Fibroblast of lung (primary cell): ENCODE measurements at regions not wholly inside any gene's neighbourhood (a gene's known extent, or its start where the extent isn't known, plus 50 kb on each side); places are given as distances from the start of the nearest gene placed in this dataset.

ENCODE experiments used
- EZH2 ChIP-seq: IDR thresholded peaks from 2 replicates; pipeline ENCODE4 v1.5.1; 2012; ENCODE audit warnings: low read length, control low read depth, mild to moderate bottlenecking; ENCODE audit errors: missing control alignments
- TF ChIP-seq, protein P1 (sequence below), 2 donors: IDR thresholded peaks in 1 of 2; conservative IDR thresholded peaks in 1 of 2; 1 replicate in 1 of 2; 2 replicates in 1 of 2; pipeline ENCODE4 v1.5.1; 2011 to 2012; ENCODE audit warnings: low read length in 2 of 2, control low read depth in 1 of 2, inconsistent platforms in 1 of 2, low read depth in 1 of 2, mild to moderate bottlenecking in 1 of 2

- TF ChIP-seq, protein P1, sequence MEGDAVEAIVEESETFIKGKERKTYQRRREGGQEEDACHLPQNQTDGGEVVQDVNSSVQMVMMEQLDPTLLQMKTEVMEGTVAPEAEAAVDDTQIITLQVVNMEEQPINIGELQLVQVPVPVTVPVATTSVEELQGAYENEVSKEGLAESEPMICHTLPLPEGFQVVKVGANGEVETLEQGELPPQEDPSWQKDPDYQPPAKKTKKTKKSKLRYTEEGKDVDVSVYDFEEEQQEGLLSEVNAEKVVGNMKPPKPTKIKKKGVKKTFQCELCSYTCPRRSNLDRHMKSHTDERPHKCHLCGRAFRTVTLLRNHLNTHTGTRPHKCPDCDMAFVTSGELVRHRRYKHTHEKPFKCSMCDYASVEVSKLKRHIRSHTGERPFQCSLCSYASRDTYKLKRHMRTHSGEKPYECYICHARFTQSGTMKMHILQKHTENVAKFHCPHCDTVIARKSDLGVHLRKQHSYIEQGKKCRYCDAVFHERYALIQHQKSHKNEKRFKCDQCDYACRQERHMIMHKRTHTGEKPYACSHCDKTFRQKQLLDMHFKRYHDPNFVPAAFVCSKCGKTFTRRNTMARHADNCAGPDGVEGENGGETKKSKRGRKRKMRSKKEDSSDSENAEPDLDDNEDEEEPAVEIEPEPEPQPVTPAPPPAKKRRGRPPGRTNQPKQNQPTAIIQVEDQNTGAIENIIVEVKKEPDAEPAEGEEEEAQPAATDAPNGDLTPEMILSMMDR (conservative IDR thresholded peaks at IDR 0.05 in 1 of 2, IDR thresholded peaks at IDR 0.05 in 1 of 2; ENCODE audit: low read depth in 1 of 2, low read length in 2 of 2) = no peak
- TF ChIP-seq EZH2 = no peak
Measured at GRCh38 chr11:71332046-71332445, 79.7 kb upstream of the SHANK2 start.
